HFFc6 (cell line): ENCODE measurements at regions not wholly inside any gene's neighbourhood (a gene's known extent, or its start where the extent isn't known, plus 50 kb on each side); places are given as distances from the start of the nearest gene placed in this dataset.

Source experiments
- DNase-seq: peaks from one replicate; pipeline ENCODE4 v3.0.0-alpha.2; 2018
- H3K27ac Mint-ChIP-seq: 2 replicates; pipeline ENCODE4 v1.8.0; 2020; ENCODE audit warnings: mild to moderate bottlenecking, mixed read lengths
- H3K27me3 Mint-ChIP-seq: 2 replicates; pipeline ENCODE4 v1.8.0; 2021; ENCODE audit warnings: mild to moderate bottlenecking, moderate library complexity, mixed read lengths; ENCODE audit not compliant: insufficient read depth
- H3K36me3 Mint-ChIP-seq: 2 replicates; pipeline ENCODE4 v1.8.0; 2021; ENCODE audit warnings: low read depth, mixed read lengths
- H3K4me1 Mint-ChIP-seq: 2 replicates; pipeline ENCODE4 v1.8.0; 2020; ENCODE audit warnings: low read depth, mixed read lengths
- H3K4me3 Mint-ChIP-seq: 2 replicates; pipeline ENCODE4 v1.8.0; 2020; ENCODE audit warnings: mild to moderate bottlenecking, moderate library complexity, mixed read lengths
- H3K9me3 Mint-ChIP-seq: 2 replicates; pipeline ENCODE4 v1.8.0; 2020; ENCODE audit warnings: mild to moderate bottlenecking, mixed read lengths
- TF ChIP-seq, protein P1 (sequence below): fragments of 200-600 bp; sonication (generic); IDR thresholded peaks from 2 replicates; pipeline ENCODE4 v1.5.0; 2021; ENCODE audit warnings: antibody characterized with exemption, mild to moderate bottlenecking

DNA sequence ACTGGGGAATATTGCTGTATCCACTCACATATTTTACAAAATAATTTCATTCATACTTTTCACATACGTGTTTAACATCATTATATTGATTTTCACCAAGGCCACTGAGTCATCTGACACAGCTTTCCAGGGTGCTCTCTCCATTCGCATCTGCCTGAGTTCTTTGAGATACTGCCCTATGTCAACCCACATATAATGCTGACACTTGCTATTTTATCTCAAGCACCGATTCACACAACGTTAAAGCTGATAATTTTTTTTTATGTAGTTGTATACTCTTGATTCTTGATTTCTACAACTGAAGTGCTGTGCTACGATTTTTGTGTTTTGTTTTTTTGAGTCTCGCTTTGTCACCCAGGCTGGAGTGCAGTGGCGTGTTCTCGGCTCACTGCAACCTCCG is 249.8 kb upstream of the CDIN1 start:
- H3K4me3 Mint-ChIP-seq, result no peak overlapping the region
- no peak overlapping the region for H3K27ac Mint-ChIP-seq
- H3K36me3 Mint-ChIP-seq, result no peaks in the 10 kb centered on the region
- no peaks in the 10 kb centered on the region for H3K9me3 Mint-ChIP-seq
- no peaks in the 10 kb centered on the region; the same call in 1 of the 2 replicates for H3K27me3 Mint-ChIP-seq
- TF ChIP-seq, protein P1, sequence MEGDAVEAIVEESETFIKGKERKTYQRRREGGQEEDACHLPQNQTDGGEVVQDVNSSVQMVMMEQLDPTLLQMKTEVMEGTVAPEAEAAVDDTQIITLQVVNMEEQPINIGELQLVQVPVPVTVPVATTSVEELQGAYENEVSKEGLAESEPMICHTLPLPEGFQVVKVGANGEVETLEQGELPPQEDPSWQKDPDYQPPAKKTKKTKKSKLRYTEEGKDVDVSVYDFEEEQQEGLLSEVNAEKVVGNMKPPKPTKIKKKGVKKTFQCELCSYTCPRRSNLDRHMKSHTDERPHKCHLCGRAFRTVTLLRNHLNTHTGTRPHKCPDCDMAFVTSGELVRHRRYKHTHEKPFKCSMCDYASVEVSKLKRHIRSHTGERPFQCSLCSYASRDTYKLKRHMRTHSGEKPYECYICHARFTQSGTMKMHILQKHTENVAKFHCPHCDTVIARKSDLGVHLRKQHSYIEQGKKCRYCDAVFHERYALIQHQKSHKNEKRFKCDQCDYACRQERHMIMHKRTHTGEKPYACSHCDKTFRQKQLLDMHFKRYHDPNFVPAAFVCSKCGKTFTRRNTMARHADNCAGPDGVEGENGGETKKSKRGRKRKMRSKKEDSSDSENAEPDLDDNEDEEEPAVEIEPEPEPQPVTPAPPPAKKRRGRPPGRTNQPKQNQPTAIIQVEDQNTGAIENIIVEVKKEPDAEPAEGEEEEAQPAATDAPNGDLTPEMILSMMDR, result no peak
- DNase-seq, result no peak
- peaks cover 53% of the 10 kb centered on the region for H3K4me1 Mint-ChIP-seq

DNA sequence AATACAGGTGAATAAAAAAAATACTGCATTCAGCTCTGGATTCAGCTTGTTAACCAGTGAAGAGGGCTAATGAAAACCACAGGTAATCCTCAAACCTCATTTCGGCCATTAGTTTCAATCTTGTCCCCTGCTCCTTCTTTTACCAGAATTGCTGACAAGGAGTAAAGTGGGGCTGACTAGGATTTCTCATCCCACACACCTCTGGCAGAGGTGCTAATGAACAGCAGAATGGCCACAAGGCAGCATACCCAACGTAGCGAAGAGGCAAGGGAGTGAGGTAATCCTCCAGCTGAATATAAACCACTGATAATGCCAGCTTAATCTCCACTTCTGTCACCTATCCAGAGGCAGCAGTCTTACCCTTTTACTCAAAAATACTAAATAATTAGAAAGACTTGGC is 248.8 kb upstream of the CDIN1 start:
- TF ChIP-seq, protein P1, result no peak
- no peak overlapping the region; the same call in 1 of the 2 replicates for H3K27ac Mint-ChIP-seq
- H3K9me3 Mint-ChIP-seq, result no peaks in the 10 kb centered on the region

DNA sequence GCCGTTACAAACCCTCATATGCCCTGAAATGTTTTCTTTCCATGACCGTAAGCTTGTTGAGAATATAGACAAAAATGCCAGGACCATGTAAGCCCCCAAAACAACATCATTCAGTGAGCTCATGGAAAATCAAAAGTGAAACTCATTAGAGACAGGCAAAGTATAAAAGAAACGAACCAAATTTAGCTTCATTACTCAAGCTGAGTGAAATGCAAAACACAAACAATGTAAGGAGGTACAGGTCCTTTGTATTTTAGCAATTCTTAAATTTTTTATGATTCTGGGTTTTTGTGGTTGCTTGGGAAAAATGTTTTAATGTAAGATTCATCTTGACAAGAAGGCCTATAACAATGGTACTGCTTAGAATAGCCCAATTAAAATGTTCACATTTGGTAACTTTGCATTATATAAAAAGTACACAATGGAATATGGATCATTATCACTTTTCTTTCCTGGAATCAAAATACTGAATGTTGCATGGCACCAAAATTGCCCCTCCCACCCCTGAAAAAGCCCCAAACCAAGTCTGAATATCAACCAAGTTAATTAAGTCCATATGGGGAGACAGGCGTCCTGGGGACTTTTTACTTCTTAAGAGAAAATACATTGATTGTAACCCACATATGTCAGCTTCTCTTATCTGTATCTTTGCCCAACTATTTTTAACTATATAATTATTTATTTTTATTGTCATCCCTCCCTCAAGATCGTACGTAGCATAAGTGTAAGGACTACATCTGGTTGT is 247.7 kb upstream of the CDIN1 start:
- no peak for DNase-seq
- Mint-ChIP-seq H3K4me1 (peaks cover 60% of the 10 kb centered on the region), H3K4me3 (peak overlapping the region; percentile 86), H3K36me3 (no peaks in the 10 kb centered on the region; the same call in 1 of the 2 replicates), H3K27me3 (no peaks in the 10 kb centered on the region; the same call in 1 of the 2 replicates), H3K9me3 (no peaks in the 10 kb centered on the region), H3K27ac (peak overlapping the region; percentile 90)
- TF ChIP-seq, protein P1, result no peak

More for the DNA sequence above, 248.8 kb upstream of the CDIN1 start:
- peaks cover 54% of the 10 kb centered on the region for H3K4me1 Mint-ChIP-seq
- no peaks in the 10 kb centered on the region; the same call in 1 of the 2 replicates for H3K36me3 Mint-ChIP-seq
- H3K27me3 Mint-ChIP-seq, result no peaks in the 10 kb centered on the region; the same call in 1 of the 2 replicates
- no peak for DNase-seq
- H3K4me3 Mint-ChIP-seq, result no peak overlapping the region; the same call in 1 of the 2 replicates

DNA sequence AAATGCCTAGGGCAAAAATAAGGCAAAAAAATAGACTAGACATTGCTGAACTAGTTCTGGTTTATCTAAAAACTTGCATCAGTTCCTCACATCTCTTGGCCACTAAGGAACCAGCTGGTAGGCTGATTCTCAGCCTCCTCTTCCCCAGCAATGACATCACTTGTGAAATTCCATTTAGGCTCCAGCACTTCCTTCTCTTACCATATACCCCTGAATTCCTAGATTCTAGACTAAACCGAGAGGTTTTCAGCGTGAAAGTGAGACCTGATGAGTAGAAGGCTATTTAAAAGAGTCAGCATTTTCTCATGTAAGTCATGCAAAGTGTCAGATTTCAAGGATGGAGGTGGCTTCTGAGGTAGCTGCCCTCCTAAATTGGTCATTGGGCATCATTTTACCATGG is 247.1 kb upstream of the CDIN1 start:
- H3K9me3 Mint-ChIP-seq, result no peaks in the 10 kb centered on the region
- H3K36me3 Mint-ChIP-seq, result no peaks in the 10 kb centered on the region; the same call in 1 of the 2 replicates
- H3K27me3 Mint-ChIP-seq, result no peaks in the 10 kb centered on the region; the same call in 1 of the 2 replicates
- peaks cover 60% of the 10 kb centered on the region for H3K4me1 Mint-ChIP-seq
- DNase-seq, result peak; percentile 54
- TF ChIP-seq, protein P1, result no peak
- peak overlapping the region; percentile 86 for H3K4me3 Mint-ChIP-seq
- peak overlapping the region; percentile 90 for H3K27ac Mint-ChIP-seq

DNA sequence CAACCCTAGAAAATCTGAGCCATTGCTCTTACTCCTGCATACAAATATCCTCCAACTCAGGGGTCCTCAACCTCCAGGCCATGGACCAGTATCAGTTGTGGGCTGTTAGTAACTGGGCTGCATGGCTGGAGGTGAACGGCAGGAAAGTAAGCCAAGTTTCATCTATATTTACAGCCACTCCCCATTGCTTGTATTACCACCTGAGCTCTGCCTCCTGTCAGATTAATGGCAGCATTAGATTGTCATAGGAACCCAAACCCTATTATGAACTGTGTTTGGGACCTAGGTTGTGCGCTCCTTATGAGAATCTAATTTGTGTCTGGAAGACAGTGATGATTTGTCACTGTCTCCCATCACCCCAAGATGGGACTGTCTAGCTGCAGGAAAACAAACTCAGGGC is 246.5 kb upstream of the CDIN1 start:
- no peak for DNase-seq
- H3K36me3 Mint-ChIP-seq, result no peaks in the 10 kb centered on the region; the same call in 1 of the 2 replicates
- H3K4me1 Mint-ChIP-seq, result peaks cover 60% of the 10 kb centered on the region
- H3K27ac Mint-ChIP-seq, result peak overlapping the region; percentile 90
- H3K27me3 Mint-ChIP-seq, result no peaks in the 10 kb centered on the region; the same call in 1 of the 2 replicates
- TF ChIP-seq, protein P1, result no peak
- H3K9me3 Mint-ChIP-seq, result no peaks in the 10 kb centered on the region
- no peak overlapping the region; the same call in 1 of the 2 replicates for H3K4me3 Mint-ChIP-seq
